Stimulated activated naive CD8-positive, alpha-beta T cell treated with anti-CD3 and anti-CD28 coated beads, Interleukin-15, Interleukin-2, amounts not matched to agents 100 U/mL and 50 U/mL, for 24 hours (primary cell): ENCODE measurements at regions not wholly inside any gene's neighbourhood (a gene's known extent, or its start where the extent isn't known, plus 50 kb on each side); places are given as distances from the start of the nearest gene placed in this dataset.

Experiments
- ATAC-seq: fragments of 150-1000 bp; cut with Tn5 transposase; one replicate; pipeline ENCODE4 v1.10.0; 2021
- DNase-seq: peaks from one replicate; pipeline ENCODE4 v3.0.0; 2021

DNA sequence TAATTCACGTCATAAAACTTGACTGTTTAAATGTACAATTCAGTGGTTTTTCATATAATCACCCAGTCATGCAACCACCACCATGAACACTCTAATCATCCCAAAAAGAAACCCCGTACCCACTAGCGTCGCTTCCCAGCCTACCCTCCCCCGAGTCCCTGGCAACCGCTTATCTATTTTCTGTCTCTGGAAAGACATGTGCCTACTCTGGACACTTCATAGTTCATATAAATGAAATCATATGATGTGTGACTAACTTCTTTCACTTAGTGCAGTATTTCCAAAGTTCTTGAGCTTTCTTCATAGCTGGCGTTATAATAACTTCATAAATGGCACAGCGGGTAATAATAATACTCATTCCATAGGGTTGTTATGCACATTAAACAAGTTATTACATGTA is 215.2 kb downstream of the MYLK4 start:
- ATAC-seq = no peak
- no peak for DNase-seq

GRCh38 chr6:2534406-2535042 is 216.2 kb downstream of the MYLK4 start:
- ATAC-seq = no peak
- no peak for DNase-seq

DNA sequence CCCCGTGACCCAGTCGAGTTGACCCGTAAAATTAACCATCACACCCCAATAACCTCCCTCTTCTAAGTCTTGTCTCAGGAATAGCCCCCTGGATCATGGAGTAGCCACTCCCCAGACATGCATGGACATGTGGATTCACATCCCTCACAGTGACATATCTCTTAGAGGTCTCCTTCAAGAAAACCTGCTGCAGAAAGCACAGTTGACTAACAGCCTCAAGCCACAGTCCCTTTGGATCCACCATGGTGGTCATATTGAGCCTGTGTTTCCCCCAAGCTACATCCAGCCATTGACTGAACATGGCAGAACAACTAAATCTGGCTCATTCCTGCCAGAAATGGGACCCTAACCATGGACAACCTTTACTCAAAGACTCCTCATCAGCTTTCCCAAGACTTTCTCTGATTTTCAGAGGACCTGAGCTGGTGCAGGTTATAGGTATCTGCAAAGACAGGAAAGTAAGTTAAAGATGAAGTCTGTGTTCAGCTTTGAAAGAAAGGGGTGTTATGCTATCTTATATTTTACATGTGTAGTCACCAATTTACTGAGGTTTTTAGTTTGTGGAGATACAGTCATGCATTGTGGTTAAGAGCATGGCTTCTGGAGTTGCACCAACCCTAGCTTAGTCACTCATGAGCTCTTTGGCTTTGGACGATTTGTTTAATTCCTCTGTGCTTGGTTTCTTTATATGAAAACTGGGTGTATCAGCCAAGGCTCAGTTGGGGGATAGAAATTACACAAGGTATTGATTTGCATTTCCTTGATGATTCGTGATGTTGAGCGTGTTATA is 219.1 kb downstream of the MYLK4 start:
- peak; percentile 61 for ATAC-seq
- DNase-seq = no peak

DNA sequence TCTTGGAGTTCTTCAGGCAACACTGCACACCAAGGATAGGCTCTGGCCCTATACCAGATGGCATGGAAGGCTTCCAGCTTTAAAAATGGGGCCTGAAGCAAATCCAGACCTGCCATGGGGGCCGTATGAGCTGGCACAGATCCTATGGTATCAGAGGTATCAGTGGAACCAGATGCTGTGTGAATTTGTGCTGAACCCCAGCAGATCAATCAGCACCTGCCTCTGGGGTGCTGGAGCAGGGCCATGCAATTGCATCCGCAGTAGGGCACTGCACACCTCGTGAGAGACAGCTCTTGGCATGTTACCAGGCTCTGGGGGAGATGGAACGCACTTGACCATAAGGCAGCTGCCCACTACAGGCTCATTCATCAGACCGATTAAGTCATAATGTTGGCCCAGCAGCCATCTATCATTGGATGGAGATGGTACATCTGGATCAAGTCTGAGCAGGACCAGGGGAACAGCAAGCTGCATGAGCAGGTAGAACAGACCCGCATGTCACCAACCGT is 221.5 kb downstream of the MYLK4 start:
- ATAC-seq (no peak), DNase-seq (no peak)

- ATAC-seq = no peak
- DNase-seq = no peak
Measured at GRCh38 chr6:2528156-2528555, 222.6 kb downstream of the MYLK4 start.

GRCh38 chr6:2526766-2527165 is 224.0 kb downstream of the MYLK4 start:
- DNase-seq (no peak), ATAC-seq (no peak)

- no peak for ATAC-seq
- peak; percentile 8 for DNase-seq
Measured at GRCh38 chr6:2524090-2524489, 226.6 kb downstream of the MYLK4 start.

GRCh38 chr6:2523061-2523460 is 227.7 kb downstream of the MYLK4 start:
- ATAC-seq (no peak), DNase-seq (no peak)

GRCh38 chr6:2522521-2522920 is 228.2 kb downstream of the MYLK4 start:
- DNase-seq (no peak), ATAC-seq (no peak)

GRCh38 chr6:2517855-2518473 is 232.8 kb downstream of the MYLK4 start:
- no peak for DNase-seq
- no peak for ATAC-seq

GRCh38 chr6:2517401-2517800 is 233.3 kb downstream of the MYLK4 start:
- ATAC-seq = no peak
- no peak for DNase-seq

- DNase-seq (no peak), ATAC-seq (no peak)
Measured at GRCh38 chr6:2516059-2516458, 234.7 kb downstream of the MYLK4 start.

- DNase-seq (no peak), ATAC-seq (no peak)
Measured at GRCh38 chr6:2514965-2515543, 235.7 kb downstream of the MYLK4 start.

- no peak for ATAC-seq
- DNase-seq = no peak
Measured at GRCh38 chr6:2512802-2513201, 237.9 kb downstream of the MYLK4 start.

DNA sequence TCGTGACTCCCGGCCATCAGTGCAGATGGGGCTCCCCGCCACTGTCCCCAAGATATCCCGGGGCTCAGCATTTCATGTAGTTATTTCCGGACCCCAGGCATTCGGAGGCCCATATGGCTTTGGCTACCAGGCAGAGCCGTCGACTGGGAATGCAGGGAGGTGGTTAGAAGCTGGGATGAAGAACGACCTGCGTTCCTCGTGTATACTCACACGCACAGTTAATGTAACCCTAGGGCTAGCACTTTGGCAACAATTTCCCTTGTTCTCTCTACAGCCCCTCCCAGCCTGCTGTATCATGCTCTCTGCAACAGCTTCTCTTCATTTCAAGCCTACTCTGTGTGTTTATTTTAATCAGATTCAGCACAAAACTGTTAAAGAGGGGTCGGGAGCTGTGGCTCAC is 240.4 kb downstream of the MYLK4 start:
- no peak for DNase-seq
- no peak for ATAC-seq

DNA sequence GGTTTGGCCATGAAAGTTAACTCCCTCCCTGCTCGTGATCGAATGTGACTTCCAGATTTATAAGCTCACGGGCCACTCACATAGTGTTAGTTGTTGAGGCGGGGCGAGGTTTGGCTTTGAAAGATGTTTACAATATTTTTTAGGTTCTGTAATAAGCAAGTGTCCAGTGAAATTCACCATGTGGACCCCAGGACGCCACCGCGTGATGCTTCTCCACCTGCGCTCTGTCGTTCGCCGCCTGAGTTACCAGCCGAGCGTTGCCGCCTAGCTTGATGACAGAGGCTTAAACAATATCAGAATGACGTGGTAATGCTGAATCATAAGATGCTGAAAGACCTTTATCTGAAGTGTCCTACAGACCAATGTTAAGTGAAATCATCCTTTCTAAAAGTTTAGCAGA is 241.0 kb downstream of the MYLK4 start:
- ATAC-seq (no peak), DNase-seq (no peak)

DNA sequence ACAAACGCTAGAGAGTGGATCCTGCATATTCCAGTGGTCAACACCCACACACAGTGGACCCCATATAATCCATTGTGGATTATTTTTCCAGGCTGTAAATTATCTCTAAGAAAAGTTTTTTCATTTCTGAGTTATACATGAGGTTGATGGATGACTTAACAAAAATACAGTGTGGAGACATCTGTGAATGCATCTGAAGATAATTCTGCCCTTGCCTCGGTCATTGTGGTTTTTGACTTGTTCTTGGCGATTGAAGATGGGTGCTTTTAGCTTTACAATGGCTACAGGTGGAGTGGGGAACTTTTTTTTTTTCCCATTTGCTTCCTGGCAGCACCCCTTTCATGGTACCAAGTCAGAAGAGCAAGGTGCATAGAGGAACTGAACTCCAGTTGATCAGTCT is 242.7 kb downstream of the MYLK4 start:
- DNase-seq (no peak), ATAC-seq (no peak)

DNA sequence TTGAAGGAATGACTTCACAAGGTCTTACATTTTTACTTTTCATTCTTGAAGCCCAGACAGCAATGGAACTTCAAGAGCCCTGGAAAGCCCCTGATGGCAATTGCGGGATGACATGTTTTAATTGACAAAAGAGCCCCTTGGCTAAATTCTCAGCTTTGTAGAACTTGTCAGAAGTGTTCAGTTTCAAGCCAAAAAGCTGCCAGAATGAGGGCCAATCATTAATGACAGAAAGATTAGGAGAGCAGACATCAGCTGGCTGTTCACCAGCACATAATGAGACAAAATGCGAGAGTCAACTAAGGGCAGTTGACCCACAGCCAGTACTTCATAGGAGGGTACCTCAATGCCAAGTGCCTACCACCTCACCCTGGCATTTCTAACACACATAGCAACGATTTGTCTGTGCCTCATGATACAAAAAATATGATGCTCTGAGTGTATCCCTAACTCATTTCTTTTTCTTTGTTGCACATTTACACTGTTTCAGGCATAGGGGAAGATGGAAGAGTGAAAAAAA is 243.1 kb downstream of the MYLK4 start:
- ATAC-seq (no peak), DNase-seq (no peak)

- no peak for ATAC-seq
Measured at GRCh38 chr6:2507016-2507415, 243.7 kb downstream of the MYLK4 start.

DNA sequence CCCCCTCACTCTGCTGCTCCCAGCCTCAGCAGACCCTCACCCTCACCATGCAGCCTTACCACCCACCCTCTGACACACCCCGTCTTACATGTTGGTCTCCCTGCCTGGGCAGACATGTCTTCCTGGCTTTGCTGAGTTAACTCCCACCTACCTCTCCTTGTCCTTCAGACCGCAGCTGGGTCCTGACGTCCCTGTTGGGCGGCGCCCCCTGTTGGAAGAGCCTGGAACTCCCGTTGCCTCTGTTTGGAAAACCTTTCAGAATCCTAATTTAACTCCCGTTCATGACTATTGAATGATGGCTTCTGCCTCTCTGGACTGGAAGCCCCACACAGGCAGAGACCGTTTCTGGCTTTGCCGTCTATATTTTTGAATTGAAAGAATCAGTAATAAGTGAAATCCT is 245.1 kb downstream of the MYLK4 start:
- ATAC-seq = no peak
- peak; percentile 9 for DNase-seq

More at GRCh38 chr6:2507016-2507415, 243.7 kb downstream of the MYLK4 start:
- no peak for DNase-seq

GRCh38 chr6:2504495-2505064 is 246.1 kb downstream of the MYLK4 start:
- no peak for DNase-seq
- ATAC-seq = no peak

GRCh38 chr6:2503816-2504494 is 246.8 kb downstream of the MYLK4 start:
- ATAC-seq (no peak), DNase-seq (no peak)
